ENCODE measurements at regions not wholly inside any gene's neighbourhood (a gene's known extent, or its start where the extent isn't known, plus 50 kb on each side); places are given as distances from the start of the nearest gene placed in this dataset.

- TF ChIP-seq POLR2A (IDR thresholded peaks at IDR 0.05; ENCODE audit: low read depth, low read length): no peak
- no peak for TF ChIP-seq MXI1 (IDR thresholded peaks at IDR 0.05; ENCODE audit: borderline replicate concordance, low read depth, low read length)
- no peak for TF ChIP-seq BHLHE40 (IDR thresholded peaks at IDR 0.05; ENCODE audit: low read depth, low read length)
- TF ChIP-seq CTCF (conservative IDR thresholded peaks at IDR 0.05; ENCODE audit: low read depth, low read length): no peak
- TF ChIP-seq RFX5 (IDR thresholded peaks at IDR 0.05; ENCODE audit: low read depth, low read length): no peak
- TF ChIP-seq NFE2L2 (IDR thresholded peaks at IDR 0.05; ENCODE audit: low read depth, low read length): no peak
- no peak for TF ChIP-seq CHD1 (IDR thresholded peaks at IDR 0.05; ENCODE audit: low read depth, low read length)
- TF ChIP-seq RAD21 (IDR thresholded peaks at IDR 0.05; ENCODE audit: low read length): no peak
- TF ChIP-seq FOS (IDR thresholded peaks at IDR 0.05; ENCODE audit: low read depth, low read length): no peak
- TF ChIP-seq MAZ (IDR thresholded peaks at IDR 0.05; ENCODE audit: borderline replicate concordance, low read depth, low read length): no peak
Measured at GRCh38 chr11:11672789-11673188, 51.0 kb upstream of the GALNT18 start.

Measured in IMR-90 (cell line).